ENCODE measurements at regions not wholly inside any gene's neighbourhood (a gene's known extent, or its start where the extent isn't known, plus 50 kb on each side); places are given as distances from the start of the nearest gene placed in this dataset.

DNA sequence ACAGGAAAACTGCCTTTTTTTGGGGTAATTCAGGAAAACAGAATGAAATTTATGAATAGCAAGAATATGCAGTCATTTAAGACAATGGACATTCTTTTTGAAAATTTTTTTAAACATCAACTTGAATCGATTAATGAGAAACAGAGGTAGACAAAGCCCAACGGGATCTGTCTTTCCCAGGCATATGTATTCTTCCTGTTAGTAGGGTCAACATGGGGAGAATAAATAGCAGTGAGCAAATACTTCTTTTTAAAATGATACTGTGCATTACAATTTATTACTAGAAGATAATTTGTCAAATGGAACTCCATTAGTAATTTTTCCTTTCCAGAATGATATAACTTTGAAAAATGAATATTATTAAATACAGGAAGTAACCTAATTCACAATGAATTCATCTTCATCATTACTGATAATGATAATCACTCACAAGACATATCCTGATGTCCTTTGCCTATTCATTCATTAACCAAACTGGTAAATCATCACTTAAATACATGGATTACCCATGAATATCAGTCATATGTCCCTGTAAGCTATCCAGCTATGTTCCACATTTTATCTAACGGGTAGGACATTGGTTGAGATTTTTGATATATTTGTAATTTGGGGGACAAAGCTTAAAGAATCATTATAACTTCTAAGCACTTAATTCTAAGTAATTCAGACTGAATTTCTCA is 209.2 kb upstream of the CDIN1 start:
- DNase-seq, result no peak

DNA sequence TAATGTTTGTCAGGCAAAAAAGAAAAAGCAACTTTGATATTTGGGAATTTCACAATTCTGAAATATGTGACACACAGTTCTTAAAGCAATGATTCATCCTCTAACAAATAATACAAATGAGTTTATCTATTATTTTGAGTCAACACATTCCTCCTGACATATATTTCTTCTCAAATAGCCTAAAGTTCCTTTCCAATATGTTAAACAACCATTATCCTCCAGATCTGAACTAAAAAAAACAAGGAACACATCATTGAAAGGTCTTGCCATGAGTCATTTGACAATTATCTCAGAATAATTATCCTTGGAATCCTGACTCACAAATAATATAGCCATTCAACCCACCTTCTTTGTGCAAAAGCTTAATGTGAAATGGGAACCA is 208.7 kb upstream of the CDIN1 start:
- no peak for DNase-seq

DNA sequence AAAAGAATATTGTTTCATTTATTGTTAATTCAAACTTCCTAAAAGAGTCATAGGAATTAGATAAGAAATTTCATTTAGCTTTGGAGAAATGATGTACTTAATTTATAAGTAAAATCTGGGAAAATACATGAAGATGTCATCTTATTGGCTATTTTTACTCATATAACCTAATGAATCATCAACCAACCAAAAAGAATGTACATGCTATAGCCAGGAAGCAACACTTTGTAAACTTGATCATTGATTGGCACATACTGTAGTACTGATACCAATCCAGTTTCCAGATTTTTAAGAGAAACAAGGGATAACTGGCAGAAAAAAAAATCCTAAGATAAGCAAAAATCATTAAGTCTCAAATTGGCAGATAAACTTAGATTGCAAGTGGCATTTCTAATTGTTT is 207.9 kb upstream of the CDIN1 start:
- no peak for DNase-seq

DNA sequence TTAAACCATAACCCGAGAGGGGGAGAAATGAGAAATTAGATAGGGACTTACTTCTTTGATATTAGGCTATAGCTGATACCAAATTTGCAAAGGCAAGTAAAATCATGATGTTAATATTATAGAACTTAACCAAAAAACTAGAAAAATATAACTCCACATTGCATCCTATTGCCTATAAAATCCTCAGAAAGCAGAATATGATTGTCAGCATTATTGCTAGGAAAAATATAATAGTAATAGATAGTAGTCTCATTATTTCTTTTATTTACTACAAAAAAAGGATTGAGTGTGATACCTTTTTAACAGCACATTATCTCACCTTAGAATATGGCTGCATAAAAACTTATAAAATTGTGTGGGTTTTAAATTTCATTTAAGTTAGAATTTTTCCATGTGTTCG is 206.5 kb upstream of the CDIN1 start:
- DNase-seq, result no peak

DNA sequence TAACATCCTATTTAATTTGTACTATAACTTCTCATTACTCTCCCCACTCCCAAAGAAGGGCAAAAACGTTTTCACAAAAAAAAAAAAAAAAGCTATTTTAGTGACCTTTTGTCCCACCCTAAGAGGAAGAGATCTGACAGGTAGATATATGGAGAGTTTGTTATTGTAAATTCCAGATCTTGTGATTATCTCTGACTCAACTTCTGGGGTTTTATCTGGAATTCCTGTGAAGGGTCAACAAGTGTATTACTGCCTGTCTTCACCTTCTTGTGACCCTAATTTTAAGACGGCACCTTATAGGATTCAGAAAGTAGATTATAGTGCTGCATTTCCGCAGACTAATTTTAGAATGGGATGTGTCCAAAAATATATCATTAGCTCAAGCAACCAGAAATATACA is 205.9 kb upstream of the CDIN1 start:
- no peak for DNase-seq

DNA sequence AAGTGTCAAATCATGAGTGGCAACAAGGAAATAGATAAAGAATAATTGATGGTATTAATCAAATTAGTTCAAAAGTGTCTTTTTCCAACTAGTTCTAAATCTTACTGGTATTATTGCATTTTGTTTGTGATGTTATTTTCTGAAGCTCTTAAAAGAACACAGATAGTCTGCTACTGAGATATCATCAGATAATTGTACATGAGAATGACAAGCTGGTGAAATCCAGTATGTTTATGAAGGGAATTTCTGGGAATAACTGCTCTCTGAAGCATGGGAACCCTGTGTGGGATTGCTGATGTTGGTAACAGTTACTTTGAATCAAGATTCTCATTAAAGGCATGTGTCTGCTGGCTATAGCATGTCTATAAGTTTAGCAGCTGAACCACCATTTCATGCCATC is 190.3 kb upstream of the CDIN1 start:
- no peak for DNase-seq

DNA sequence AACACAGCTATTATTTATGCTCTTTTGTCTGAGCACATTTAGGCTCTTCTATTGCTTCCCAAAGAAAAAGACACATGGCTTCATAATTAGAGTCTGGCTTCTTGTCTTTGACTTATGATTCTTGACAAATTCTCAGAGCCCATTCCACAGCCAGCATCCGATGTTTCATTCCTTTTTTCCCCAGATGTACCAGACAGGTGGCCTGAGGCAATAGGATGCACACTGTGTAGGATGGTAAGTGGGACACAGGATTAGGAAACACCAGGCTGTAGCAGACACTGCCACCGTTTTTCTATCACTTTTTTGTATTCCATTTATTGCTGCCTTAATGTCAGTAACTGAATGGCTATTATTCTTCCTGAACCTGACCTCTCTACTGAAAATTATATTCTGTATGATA is 188.9 kb upstream of the CDIN1 start:
- no peak for DNase-seq

DNA sequence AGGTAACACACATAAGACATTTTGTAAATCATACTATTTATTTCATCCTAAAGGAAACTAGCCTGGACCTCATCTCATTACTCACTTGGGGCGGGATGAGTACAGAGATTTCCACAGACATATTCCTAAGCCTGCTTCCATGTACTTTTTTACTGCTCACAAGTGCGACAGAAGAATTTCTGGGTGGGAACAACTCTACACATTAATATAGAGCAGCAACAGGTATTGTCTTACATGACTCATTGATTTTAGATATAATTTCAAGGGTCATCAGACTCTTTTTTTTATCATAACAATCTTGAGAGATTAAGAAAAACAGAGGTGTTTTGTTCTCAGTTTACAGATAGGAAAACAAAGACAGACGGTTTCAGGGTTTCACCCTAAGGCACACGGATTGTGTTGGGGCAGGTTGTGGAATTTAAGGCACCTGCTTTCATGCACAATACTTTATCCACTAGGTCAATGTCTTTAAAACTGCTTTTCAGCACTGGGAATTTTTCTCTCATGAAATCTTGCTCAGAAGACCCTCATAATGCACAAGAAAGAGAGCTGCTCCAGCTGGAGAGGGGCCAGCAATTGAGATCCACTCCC is 186.7 kb upstream of the CDIN1 start:
- no peak for DNase-seq

DNA sequence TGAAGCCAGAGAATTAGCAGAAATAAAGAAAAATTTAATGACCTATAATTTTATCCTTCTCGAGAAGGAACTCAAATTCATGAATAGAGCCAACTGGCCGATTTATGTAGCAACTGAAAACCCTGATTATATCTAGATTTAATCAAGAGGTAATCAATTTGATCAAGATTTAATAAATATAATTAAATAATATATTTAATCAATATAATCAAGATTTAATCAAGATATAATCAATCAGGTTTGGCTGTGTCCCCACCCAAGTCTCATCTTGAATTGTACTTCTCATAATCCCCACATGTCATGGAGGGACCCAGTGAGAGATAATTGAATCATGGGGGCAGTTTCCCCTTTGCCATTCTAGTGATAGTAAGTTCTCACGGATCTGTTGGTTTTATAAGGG is 181.2 kb upstream of the CDIN1 start:
- DNase-seq, result no peak

DNA sequence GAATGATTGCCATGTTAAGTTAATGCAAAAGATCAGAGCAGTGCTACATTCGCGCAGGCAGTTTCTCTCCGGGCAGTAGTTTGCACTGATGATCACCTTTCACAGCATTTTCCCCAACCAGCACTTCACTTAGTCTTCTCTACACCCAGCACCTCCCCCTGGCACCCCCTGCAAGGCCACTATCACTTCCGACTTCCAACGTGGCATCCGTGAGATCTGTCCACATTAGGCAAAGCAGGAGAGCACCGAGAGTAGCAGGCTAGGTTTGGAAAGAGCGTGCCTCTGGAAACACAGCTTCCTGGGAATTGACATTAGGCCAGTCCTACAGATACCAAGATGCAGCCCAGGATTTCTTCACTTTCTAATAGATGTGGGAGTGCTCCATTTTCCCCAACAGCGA is 180.2 kb upstream of the CDIN1 start:
- DNase-seq, result no peak

DNA sequence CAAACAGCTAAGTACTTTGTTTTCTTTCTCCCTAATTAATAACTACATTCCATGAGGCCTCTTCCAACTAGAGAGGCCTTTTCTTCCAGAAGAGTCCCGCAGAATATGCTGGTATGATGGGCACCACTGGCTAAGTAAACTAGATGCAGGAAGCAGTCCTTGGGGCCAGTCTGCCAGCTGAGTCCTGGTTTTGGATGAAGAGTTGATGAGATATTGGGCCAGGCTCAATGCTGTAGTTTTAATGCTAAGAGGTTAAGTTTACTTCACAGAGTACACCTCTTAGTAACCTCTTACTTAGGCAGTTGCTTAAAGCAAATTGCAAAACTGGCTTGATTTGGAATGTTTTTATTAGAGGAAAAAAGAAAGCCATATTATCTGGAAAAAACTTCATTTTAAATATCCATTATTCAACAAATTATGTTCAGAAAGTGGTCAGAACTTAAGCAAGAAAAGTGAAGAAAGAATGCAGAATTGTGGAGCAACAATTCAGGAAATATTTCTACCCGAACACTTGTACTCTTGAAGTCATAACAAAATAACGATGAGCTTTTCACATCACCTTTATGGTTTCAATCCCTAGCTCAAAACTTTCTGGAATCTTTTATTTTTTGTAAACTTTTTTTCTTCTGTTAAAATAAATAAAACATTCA is 178.4 kb upstream of the CDIN1 start:
- no peak for DNase-seq

DNA sequence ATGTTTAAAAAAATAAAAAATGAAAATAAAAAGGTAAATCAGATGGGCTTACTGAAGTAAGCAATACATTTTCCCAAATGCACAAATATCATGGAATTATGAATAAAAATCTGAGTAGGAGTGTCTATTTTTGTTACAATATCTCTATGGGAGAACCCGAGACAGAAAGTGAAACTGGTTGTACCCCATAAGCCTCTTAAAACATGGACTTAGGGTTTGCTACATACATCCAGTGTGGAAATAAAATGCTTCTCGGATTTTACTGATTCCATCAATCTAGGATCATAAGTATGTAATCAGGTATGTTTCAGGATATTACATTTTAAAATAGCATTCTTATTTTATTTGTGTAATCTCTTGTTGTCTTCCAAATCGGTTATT is 177.8 kb upstream of the CDIN1 start:
- no peak for DNase-seq

DNA sequence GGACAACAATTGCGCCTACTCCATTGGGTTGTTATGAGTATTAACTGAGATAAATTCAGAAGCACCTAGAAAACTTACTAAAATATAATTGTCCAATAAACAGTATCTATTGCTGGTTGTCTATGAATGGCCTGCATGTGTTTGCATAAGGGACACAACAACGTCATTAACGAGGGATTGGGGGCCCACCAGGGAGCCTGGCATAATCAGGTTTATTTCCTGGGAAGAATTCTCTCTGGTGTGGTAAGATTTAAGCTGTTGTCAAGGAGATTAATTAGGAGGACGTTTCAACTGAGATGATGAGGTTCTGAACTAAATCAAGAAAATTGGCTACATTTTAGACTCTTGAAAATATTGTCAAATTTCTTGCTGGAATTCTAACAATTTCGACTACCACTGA is 176.1 kb upstream of the CDIN1 start:
- no peak for DNase-seq

DNA sequence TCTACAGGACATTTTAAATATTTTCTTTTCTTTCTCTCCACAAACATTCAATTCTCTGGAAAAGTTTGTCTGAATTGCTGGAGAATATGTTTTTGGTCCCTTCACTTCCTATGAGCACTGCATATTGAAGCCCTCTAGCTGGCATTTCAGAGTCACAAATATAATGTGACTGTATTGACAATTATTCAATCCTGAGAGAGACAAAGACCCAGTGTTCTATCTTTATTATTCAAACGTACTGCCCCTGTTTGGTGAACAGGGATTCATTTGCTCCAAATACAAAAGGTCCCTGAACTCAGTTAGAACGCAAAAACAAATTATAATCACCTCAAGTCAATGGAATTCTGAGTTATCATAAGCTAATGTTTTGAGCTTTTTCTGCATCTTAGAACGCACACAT is 173.1 kb upstream of the CDIN1 start:
- no peak for DNase-seq

DNA sequence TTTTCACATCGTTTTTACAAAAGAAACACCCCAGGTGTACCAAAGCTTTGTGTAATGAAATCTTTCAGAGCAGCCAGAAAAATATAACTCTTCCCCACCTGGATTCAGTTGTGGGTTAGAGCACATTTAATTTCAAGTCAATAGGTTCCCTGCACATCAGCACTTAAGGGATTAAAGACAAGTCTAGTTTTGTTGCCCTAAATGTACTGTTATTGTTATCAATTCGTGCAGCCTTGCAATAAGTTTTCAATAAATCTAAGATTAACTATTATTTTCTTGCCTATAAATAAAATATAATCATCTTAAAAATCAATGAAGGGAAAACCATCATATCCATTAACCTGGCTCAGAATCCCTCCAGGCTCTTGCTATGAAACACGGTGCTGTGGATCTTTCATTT is 172.5 kb upstream of the CDIN1 start:
- DNase-seq, result no peak

DNA sequence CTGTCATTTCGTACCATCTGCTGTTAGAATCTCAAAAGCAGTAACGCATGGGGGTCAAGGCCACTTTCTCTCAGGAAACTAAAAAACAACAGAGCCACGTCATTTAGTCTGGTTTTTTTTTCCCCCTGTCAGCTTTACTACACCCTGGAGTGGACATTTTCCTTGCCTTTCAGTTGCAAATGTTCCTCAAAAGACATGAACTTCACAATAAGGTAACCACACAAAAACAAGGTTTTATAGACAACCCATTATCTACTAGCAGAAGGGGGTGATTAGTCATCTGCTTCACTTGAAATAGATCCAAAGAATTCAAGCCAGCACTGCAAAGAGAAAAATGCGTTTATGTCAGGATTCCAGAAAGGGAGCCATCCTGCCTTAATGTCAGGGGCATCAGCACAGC is 171.8 kb upstream of the CDIN1 start:
- DNase-seq, result no peak

DNA sequence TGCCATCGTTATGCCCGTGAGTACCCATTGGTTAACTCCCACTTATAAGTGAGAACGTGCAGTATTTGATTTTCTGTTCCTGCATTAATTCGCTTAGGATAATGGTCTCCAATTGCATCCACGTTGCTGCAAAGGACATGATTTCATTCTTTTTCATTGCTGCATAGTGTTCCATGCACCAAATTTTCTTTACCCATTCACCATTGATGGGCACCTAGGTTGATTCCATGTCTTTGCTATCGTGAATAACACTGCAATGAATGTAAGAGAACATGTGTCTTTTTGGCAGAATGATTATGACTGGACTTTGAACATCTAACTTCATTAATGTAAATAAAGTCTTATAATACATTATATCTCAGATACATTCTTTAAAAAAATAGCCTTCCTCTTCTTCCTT is 169.6 kb upstream of the CDIN1 start:
- no peak for DNase-seq

DNA sequence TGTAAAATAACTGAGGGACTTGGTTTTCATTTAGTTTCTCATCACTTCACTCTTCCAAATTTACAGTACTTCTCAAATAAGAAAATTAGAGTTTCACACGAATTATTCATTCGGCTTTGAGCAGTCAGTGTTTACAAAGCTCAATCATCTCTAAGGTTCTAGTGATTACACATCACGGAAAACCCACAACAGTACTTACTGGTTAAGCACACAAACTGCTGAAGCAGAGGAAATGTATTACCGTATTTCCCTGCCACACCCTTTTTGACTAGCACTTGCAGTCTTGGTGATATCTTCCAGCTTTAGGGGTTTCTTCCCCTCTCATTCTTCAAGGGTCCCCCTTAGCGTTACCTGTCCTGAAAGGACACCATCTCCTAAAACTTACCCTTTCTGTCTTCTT is 164.8 kb upstream of the CDIN1 start:
- DNase-seq, result no peak

DNA sequence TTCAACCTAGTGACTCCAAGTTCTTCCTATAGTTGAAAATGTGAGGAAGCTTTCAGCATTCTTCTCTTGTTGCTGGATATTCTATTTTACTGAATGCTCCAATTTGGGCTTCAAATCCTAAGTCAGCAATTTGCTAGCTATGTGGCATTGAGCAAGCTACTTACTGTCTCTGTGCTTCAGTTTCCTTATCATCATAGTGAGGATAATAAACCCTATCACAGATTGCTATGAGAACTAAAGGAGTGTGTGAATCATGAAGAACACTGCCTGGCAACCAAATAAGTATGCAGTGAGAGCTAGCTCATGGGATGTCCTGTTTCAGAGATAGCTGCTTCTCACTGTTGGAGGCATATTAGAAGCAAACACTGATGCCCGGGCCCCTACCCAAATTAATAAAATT is 163.8 kb upstream of the CDIN1 start:
- DNase-seq, result no peak

DNA sequence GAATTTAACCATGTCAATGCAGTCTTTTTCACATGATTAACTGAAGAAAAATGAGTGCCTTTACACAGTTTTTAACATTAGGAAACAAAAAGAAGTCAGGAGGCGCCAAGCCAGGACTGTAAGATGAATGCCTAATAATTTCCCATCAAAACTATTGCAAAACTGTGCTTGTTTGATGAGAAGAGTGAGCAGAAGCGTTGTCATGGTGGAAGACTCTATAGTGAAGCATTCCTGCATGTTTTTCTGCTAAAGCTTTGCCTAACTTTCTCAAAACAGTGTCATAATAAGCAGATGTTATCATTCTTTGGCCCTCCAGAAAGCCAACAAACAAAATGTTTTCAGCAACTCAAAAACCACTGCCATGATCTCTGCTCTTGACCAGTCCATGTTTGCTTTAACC is 156.8 kb upstream of the CDIN1 start:
- no peak for DNase-seq

DNA sequence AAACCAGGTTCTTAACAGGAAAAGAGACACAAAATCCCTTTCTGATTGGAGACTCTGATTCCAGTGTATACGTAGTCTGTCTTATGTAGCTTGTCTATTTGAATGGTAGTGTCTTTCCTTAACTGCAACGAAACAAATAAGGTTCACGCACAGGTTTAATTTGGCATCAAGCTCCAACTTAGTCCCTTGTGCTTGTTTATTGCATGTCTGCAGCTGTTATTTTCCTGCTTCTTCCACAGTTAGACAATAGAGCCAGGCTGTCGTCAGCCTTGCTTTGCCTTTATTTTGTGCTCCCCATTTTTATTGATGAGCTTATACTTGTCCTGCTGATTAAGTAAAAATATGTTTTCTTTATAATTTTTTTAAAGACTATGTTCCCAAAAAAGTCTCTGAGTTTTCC is 152.7 kb upstream of the CDIN1 start:
- no peak for DNase-seq

DNA sequence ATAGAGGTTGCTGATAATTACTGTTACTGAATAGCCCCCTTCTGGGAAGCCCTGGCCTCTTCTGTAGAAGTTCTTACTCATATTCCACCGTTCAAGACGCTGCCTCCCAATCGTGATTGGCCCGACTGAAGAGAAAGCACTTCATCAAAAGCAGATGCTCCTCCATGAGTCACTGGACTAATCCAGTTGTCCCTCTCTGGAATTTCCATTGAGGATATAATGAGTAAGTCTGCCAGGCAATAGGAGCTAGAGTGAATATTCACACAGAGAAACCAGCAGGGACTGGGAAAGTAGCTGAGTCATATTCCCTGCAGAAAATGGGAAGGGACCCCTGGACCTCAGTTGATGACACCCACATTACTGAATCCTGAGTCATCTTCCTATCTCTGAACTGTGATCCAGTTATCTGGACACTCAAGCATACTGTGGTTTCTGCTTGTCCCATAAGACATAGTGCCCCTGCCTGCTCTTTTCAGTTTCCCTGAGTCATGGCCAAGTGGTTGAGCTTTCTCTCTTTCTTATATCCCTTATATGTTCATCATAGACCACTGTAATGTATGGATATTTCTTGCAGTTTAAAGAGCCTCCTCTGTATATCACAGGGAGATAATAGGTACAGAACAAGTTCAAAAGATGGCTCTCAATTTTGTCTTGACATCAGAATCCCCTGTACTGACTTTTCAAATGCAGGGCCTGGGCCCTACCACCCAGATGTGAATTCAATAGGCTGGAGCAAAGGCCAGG is 151.2 kb upstream of the CDIN1 start:
- DNase-seq, result no peak

DNA sequence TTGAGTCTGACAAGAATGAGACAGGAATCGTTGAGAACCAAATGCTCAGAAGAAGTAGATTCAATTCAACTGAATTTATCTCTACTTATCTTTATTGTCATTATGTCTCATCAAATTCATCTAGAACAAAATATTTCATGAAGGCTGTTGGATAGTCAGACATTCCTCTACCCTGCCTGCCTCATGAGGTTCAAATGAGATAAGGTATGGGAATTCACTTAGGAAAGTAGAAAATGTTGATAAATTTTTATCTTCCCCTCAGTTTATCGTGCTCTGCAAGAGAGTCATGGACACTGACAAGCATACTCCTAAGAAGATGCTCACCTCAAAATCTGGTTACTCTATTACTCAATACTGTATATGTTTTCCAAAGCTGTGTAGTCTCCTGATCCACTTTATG is 149.7 kb upstream of the CDIN1 start:
- no peak for DNase-seq

DNA sequence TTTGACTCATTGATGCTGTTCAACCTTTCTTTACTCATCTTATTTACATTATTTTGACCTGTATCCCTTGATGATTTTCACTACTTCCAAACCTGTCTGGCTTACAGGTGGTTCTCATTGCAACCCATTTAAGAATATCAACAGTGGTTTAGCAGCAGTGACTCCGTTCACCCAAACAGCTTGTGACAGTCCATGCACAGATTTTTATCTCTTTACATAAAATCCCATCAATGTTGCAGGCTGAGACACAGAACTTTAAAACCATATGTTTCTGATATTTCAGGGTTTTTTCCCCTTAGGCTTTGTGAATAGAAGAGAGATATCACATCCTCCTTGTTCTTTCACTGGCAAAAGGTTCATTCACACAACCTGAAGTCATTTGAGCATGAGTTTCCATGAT is 149.1 kb upstream of the CDIN1 start:
- DNase-seq, result no peak
